Hepatocyte (in vitro differentiated cells): ENCODE measurements at regions not wholly inside any gene's neighbourhood (a gene's known extent, or its start where the extent isn't known, plus 50 kb on each side); places are given as distances from the start of the nearest gene placed in this dataset.

Experiments used
- EZH2 ChIP-seq: fragments of 200-600 bp; sonication (generic); IDR thresholded peaks from 2 replicates; pipeline ENCODE4 v1.6.1; 2016; ENCODE audit warnings: antibody characterized with exemption, mild to moderate bottlenecking, borderline replicate concordance
- TF ChIP-seq, protein P1 (sequence below): fragments of 200-600 bp; sonication (generic); IDR thresholded peaks from 2 replicates; pipeline ENCODE4 v1.5.1; 2016; ENCODE audit warnings: antibody characterized with exemption, mild to moderate bottlenecking; ENCODE audit not compliant: poor library complexity

DNA sequence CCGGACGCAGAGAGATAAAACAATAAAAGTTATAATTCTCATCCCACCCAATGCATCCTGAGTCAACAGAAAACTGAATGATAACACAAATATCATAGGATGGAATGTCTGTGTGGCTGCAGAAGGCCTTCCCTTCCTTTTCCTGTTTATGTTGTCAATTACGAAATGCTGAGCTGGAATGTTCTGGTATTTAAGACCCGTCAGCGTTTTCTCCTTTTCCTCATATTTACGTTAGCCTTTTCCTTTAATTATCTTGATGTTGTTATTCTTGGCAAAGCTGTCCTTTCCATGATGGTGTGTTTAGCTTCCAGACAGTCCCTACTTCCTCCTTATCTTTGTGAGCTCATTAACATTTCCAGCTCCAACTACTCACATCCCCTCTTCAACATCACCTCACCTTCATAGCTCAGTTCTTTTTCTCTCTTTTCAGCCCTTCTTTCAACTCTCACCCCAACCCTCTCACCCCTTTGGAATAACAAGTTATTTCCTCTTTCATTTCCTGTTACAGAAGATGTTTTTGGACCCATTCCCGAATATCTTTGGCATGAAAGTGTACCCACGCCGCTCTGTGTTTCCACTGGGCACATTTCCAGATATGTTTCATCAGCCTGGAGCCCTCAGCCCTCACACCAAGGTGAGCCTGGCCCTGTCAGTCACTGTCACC is 221.6 kb downstream of the NR2F1-AS1 start:
- TF ChIP-seq, protein P1, sequence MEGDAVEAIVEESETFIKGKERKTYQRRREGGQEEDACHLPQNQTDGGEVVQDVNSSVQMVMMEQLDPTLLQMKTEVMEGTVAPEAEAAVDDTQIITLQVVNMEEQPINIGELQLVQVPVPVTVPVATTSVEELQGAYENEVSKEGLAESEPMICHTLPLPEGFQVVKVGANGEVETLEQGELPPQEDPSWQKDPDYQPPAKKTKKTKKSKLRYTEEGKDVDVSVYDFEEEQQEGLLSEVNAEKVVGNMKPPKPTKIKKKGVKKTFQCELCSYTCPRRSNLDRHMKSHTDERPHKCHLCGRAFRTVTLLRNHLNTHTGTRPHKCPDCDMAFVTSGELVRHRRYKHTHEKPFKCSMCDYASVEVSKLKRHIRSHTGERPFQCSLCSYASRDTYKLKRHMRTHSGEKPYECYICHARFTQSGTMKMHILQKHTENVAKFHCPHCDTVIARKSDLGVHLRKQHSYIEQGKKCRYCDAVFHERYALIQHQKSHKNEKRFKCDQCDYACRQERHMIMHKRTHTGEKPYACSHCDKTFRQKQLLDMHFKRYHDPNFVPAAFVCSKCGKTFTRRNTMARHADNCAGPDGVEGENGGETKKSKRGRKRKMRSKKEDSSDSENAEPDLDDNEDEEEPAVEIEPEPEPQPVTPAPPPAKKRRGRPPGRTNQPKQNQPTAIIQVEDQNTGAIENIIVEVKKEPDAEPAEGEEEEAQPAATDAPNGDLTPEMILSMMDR = no peak
- no peak for TF ChIP-seq EZH2
